NOMO-1 (cell line): ENCODE measurements at regions not wholly inside any gene's neighbourhood (a gene's known extent, or its start where the extent isn't known, plus 50 kb on each side); places are given as distances from the start of the nearest gene placed in this dataset.
"Not testable (repeated sequence)": the region's sequence is repeated elsewhere in the genome, so short reads cannot be mapped to it uniquely, and the experiment has no call there.

Source experiments
- DNase-seq, 2 experiments: peaks; one replicate each; lab custom pipeline; 2025; ENCODE audit not compliant: unreplicated experiment in 2 of 2; lab: John Stamatoyannopoulos, UW

DNA sequence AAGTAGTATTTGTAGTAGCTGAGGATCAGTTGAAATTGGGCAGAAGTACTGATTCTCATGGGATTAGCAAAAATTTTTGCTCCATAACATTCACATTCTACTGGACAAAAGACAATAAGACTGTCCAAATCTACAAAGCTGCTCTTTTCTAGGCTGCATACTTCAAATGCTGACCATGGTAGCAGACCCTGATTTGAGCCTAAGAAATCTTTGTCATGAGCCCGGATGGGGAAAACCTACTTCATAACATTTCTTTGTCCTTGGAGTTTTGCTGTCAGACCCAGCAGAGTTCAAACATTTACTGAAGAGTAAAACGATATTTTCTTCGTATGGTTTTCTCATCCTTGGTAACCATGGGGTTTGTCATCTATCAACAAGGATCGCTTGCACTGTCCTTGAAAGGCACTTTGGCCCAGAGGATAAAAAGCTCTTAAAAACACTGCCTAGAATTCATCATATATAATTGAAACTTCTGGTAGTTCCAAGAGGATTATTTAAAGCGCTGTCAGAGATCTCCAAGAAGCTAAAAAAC, 216.9 kb downstream of the CAVIN4 start:
- no peak for DNase-seq

DNA sequence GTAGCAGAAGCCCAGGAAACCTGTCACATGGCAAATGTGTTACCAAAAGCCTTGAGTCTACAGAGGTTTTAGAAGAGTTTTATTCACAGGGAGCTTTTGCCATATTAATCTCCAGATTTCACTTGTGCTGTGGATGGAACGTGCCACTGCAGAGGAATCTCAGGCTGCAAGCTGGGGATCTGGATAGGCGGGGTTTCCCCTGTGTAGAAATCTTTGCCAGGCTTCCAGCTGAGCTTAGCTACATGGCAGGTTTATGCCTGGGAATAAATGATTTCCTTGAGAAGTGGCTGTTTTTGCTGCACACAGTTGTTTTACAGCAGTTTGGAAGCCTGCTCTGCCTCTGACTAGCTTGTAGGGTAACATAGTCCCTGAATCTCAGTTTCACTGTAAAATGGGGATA, 224.6 kb upstream of the PLPPR1 start:
- no peak for DNase-seq

DNA sequence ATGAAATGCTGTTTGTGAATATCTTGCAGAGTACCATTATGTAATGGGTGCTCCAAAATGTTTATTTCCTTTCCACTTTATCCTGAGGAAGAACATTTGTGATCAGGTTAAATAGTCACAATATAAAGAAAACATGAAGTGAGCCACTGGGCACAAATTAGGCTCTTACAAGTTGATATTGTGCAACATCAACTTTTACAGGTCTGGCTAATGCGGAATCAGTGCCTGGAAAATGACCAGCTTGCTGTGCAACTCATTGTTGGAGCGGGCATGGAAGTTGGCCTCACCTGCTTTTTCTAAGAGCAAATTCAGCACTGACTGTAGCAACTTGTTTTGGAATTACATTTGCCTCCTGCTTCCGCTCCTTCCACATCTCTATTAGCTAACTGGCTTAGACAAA, 216.9 kb upstream of the PLPPR1 start:
- DNase-seq: no peak

DNA sequence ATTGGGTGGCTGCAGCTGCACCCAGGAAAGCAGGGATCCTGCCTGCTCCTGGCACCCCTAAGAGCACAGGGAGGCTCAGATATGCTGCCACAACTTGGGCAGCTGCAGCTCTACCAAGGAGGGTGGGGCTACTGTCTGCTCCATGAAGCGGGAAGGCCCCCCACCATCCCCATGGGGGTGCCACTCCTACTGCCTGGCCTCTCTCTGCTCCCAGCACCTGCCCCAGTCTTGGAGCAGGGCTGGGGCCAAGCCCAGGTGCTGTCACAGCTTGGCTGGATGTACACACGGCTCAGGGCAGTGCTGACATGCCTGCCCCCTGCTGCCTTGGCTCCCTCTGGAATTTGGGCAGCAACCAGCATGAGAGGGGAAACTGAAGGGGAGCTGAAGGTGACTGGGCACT, 214.7 kb upstream of the PLPPR1 start:
- DNase-seq: no peak

GRCh38 chr9:100819980-100820379, 208.5 kb upstream of the PLPPR1 start:
- DNase-seq: no peak

DNA sequence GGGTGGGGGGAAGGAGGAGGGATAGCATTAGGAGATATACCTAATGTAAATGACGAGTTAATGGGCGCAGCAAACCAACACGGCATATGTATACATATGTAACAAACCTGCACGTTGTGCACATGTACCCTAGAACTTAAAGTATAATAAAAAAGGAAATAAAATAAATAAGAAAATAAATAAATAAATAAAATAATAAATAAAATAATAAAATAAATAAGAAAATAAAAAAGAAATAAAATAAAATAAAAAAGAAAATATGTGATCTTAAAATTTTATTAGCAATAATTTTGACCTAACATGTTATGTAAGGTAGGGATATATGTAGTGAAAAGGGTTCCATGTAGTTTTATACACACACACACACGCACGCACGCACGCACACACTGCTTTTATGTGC, 195.5 kb upstream of the PLPPR1 start:
- not testable (repeated sequence) for DNase-seq

GRCh38 chr9:100838857-100839256, 189.7 kb upstream of the PLPPR1 start:
- DNase-seq: no peak

DNA sequence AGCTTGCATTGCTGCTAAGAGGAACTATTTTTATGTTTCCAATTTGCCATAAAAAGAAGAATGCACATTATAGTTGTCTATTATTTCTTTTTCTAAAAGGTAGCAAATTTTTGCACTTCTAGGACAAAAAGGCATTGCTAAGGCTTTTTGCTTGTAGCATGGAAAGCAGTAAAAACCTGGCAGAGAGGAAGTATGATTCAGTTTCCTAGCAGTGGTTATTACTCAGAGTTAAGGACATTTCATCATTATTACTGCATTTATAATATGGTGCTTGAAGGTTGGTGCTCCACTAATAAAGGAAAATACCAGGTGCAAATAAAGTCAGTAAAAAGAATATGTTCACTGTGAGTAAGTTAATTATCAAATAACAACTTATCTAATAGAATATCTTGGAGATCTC, 179.8 kb upstream of the PLPPR1 start:
- DNase-seq: peak; percentile 22 to 81

DNA sequence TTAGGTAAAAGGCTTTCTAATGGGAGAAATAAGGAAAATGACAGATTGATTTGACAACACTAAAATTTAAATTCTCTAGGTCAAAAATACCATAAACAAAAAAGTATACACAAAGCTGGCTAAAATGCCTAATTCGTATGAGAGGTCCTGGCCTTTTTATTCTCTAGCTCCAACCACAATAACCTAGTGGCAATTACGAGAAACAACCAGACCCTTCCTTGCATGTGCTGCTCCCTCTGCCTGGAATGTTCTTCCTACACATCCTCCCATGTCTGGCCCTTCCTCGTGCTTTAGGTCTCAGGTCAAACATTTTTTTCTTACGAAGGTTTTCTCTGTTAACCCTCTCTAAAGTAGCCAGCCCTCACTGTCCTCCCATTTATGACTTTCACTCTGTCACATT, 176.4 kb upstream of the PLPPR1 start:
- no peak for DNase-seq

DNA sequence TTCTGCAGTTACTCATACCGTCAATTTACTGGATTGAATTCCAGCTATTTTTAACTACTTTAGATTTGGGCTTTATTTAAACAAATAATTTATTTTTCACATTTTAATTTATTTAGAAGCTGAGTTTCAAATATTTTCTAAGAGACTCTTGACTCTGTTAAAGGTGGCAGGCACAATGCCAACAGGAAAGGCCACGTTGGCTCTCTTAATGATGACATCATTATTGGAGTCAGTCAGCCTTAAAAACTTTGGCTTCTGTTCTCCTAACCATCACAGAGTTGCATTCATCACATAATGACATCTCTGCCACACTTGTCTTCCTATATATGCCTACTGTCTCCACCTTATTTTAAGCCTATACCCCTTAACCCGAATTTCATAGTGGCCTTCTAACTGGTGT, 172.3 kb upstream of the PLPPR1 start:
- no peak for DNase-seq

DNA sequence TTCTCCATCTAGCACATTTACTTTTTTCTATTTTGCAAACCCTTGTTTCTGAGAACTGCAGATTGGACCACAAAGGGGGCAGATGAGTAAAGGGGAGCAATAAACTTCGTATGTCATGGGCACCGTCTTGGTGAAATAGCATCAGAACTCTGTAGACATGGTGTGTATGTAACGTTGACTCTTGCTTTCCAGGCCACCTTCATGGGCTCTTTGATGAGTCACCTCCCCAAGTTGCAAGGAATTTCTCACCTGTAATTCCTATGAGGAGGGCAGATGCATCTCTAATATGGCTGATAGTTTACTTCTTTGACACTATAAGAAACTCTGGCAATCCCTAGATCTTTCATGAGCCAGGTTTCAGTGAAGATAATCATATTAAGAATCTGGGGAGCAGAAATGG, 163.4 kb upstream of the PLPPR1 start:
- no peak for DNase-seq

- no peak for DNase-seq
These were observed 162.9 kb upstream of the PLPPR1 start for GRCh38 chr9:100865648-100866047.

GRCh38 chr9:100869326-100869725, 159.2 kb upstream of the PLPPR1 start:
- no peak for DNase-seq

- no peak for DNase-seq
These were observed 148.6 kb upstream of the PLPPR1 start for GRCh38 chr9:100879884-100880283.

- no peak for DNase-seq
These were observed 148.2 kb upstream of the PLPPR1 start for GRCh38 chr9:100880284-100880683.

DNA sequence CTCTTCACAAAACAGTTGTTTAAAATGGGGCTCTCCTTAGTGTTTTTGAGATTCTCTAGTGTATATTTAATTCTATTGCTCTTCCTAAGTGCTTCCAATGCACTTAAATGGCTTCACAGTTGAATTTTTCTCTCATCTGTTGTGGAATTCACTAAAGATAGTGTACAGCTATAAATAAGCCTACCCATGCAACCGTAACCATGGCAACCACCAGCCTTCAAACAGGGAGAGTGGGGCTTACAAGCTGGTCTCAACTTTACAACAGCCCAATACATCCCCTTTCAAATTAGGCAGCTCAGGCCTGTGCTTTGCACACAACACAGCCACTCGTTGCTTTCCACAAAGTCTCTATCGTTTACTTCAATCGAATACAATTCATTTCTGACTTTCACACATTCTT, 144.0 kb upstream of the PLPPR1 start:
- no peak for DNase-seq

- peak; percentile 35 to 90 for DNase-seq
These were observed 138.2 kb upstream of the PLPPR1 start for GRCh38 chr9:100890321-100890720.

GRCh38 chr9:100911273-100911672, 117.3 kb upstream of the PLPPR1 start:
- no peak for DNase-seq

- no peak for DNase-seq
These were observed 115.3 kb upstream of the PLPPR1 start for GRCh38 chr9:100913257-100913656.

DNA sequence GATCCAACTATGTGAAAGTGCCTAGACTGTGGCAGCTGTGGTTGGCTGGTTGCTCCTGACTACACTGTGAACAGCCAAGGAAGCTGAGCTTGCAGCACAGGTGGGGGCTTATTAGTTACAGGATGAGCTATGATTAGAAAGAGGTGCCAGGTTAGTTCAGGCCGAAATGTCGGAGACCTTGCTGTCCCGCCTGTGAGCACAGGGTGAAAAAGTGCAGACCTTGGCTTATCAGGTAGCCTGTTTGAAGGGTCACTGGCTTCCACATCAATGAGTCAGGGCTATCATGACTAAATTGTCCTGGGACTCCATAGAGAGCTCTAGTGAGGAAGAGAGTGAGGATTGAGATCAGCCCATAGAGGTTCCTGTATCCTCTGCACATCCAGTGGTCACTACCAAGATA, 114.3 kb upstream of the PLPPR1 start:
- DNase-seq: no peak

DNA sequence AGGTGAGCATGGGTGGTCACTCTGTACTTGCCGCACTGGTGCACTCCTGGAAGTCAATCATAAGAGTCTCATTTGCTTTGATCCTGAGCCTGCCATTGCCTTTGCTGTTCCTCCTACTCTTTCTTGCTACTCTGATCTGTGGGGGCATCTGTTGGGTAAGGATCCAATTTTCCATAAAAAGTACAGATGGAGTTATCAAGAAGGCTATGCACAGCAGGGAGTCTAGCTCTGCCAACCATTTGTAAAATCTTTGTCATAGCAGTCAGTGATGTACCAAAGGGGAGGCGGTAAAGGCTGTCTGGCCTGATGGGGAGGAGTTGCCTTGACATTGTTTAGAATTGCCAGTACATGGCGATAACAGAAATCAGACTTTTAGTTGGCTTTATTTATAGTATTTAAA, 109.0 kb upstream of the PLPPR1 start:
- DNase-seq: no peak

DNA sequence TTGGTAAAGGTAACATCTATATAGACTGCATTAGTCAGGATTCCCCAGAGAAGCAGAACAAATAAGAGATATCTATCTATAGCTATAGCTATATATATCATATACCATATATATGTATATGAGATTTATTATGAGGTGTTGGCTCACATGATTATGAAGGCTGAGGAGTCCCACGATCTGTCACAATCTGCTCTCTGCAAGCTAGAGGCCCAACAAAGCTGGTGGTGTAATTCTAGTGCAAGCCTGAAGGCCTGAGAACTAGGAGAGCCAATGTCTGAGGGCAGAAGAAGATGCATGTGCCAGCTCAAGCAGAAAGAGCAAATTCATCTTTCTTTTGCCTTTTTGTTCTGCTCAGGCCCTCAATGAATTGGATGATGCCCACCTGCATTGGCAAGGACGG, 102.2 kb upstream of the PLPPR1 start:
- no peak for DNase-seq

DNA sequence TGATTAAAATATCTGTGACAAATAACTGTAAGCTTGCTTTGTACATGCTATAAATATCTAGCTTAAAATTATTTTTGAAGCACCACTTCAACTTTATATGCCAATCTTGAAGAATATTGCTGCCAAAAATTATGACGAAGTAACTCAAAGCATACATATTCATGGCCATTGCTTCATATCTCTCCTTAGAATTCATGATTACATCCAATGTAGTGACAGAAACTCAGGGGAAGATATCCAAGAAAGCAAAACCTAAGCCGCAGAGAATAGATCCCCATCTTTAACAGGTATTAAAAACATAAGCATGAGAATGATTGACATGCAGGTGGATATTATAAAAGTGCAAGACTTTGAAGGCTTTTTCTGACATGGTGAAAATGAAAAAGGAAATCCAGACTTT, 100.8 kb upstream of the PLPPR1 start:
- DNase-seq: no peak

GRCh38 chr9:100933656-100934055, 94.9 kb upstream of the PLPPR1 start:
- no peak for DNase-seq
